ENCODE measurements at regions not wholly inside any gene's neighbourhood (a gene's known extent, or its start where the extent isn't known, plus 50 kb on each side); places are given as distances from the start of the nearest gene placed in this dataset.
A peak's percentile ranks its signal among the peaks of the same experiment; 100 is the strongest.

DNA sequence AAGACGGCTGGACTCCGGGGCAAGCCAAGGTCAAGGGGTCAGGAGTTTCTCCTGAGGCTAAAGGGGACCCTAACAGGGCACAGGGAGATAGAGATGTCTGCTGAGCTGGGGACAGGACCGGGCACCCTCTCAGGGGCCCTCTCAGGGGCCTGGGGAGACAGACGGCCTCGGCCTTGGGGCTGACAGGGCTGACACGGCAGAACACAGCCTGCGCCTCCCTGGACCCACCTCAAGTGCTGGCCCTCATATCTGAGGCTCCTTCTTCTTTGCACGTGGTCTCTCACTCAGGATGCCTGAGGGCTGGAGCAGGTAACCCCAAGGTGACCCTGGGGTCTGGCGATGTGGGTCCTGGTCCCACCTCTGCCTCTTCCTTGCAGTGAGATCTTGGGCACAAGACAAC, 186.9 kb upstream of the TNRC6C start:
- no peak for DNase-seq (ENCODE audit: low spot score)

DNA sequence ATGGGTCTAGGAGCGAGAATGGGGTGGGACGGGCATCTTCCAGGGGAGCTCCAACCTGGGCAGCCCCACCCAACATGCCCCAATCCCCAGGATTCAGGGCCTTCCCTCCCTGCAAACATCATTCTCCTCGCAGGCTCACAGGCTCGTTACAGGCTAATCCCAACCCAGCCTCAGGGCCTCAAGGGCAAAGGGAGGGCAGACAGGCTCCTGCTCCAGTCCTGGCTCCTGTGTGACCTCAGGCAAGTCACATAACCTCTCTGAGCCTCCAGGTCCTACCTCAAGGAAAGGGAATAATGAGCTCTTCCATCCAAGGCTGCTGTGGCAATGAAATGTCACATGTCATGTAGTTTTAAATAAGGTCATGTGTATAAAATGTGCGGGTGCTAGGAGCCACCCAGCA, 186.5 kb upstream of the TNRC6C start:
- DNase-seq (ENCODE audit: low spot score), result no peak

GRCh38 chr17:77772461-77772897, 186.0 kb upstream of the TNRC6C start:
- no peak for DNase-seq (ENCODE audit: low spot score)

DNA sequence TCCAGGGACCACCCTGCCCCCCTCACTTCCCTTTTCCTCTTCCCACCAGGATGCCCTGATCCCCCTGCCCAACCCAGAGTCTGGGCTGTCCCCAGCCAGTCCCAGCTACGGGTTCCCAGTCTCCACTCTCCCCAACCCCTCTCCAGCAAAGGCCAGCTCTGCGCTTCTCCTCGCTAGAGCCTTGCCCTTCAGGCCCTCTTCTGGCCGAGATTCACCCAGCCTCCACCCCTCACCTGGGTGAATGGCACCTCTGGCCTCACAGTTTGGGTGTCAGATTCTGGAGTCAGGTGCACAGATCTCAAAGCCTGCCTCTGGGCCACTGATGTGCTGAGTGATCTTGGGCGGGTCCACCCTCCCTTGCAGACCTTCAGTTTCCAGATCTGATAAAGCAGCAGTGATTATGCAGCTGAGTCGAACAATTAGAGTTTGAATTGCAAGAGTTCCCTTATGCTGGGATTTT, 185.6 kb upstream of the TNRC6C start:
- DNase-seq (ENCODE audit: low spot score), result no peak

GRCh38 chr17:77774182-77774581, 184.3 kb upstream of the TNRC6C start:
- no peak for DNase-seq (ENCODE audit: low spot score)

- peak; percentile 92 for DNase-seq (ENCODE audit: low spot score)
Observed at GRCh38 chr17:77778636-77779489, 179.6 kb upstream of the TNRC6C start.

- peak; percentile 37 for DNase-seq (ENCODE audit: low spot score)
Observed at GRCh38 chr17:77779711-77780539, 178.6 kb upstream of the TNRC6C start.

DNA sequence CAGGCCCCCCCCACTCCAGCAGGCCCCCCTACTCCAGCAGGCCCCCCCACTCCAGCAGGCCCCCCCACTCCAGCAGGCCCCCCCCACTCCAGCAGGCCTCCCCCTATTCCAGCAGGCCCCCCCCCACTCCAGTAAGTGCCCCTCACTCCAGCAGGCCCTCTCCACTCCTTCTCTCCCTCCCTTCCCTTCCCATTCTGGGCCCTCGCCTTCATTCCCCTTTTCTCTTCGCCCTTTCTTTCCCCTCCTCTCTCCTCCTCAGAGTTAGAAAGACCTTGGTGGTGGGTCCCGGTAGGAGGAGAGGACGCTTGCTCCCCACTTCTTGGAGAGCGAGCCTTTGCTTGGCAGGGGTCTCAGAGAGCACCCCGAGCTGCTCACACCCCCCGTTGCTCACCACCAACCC, 177.0 kb upstream of the TNRC6C start:
- no peak for DNase-seq (ENCODE audit: low spot score)

DNA sequence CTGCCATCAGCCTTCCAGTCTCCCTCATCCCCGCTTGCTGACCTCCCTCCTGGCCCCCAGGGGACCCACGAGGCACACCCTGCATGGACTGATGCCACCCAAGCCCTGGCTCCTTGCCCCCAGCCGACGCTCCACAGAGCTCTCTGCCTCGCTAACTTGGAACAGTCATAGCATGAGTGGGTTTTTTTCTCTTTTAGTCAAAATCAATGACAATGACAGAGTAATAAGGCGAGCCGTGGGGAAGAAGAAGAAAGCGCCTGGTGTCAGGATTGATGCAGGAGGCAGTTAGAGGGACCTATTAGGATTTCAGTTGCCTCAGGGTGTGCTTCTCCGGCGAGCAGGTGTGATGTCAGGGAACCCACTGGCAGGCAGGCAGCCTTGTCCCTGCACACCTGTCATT, 176.3 kb upstream of the TNRC6C start:
- DNase-seq (ENCODE audit: low spot score), result no peak

DNA sequence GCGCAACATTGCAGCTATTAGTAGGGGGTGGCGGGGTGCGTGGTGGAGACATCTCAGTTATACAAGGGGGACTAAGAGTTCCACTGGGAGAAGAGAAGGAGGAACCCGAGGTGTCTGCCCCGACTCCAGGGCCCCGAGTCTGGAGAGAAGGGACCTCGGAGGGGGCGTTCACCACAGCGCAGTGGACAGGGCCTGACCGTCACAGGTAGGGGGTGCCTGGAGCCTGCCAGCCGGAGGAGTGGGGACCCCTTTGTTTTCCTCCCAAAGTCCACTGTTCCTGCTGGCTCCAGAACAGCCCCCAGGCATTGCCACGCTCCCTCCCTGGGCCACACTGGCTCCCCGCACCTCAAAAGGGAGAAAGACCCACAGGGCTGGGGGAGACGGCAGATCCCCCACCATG, 175.9 kb upstream of the TNRC6C start:
- no peak for DNase-seq (ENCODE audit: low spot score)

- DNase-seq (ENCODE audit: low spot score), result no peak
Observed at GRCh38 chr17:77783991-77784820, 174.3 kb upstream of the TNRC6C start.

DNA sequence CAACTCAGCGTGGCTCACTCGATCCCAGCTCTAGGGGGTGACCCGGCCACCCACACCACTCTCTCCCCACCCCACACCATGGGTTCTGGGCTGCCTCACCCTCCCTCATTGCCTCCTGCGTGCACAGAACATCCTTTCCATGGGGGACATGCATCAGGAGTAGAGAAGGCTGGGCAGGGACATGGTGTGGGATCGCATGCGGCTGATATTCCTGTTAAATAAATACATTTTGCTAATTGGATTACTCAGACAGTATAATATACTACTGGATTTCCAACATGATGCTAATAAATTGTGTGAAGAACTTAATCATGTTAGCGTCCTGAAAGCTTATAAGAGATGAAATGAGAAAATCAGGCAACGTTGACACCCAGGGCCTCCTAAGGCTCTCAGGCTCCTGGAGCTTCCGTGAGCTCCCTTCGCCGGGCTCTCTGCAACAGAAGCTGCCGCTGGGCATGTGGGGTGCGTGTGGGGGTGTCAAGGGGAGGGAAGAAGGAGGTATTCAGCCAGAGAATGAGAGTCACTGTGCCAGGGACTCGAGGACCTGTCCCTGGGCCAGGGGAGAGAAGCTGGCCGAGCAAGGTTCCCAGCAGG, 173.1 kb upstream of the TNRC6C start:
- DNase-seq (ENCODE audit: low spot score), result no peak

DNA sequence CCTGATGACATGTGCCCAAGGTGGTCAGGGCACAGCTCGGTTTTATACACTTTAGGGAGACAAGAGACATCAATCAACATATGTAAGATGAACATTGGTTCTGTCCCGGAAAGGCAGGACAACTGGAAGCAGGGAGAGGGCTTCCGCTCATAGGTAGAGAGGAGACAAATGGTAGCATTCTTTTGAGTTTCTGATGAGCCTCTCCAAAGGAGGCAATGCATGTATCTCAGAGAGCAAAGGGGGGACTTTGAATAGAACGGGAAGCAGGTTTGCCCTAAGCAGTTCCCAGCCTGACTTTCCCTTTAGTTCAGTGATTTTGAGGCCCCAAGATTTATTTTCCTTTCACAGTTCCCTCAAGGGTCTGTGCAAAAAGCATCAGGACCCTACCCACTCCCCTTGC, 172.4 kb upstream of the TNRC6C start:
- DNase-seq (ENCODE audit: low spot score), result no peak

DNA sequence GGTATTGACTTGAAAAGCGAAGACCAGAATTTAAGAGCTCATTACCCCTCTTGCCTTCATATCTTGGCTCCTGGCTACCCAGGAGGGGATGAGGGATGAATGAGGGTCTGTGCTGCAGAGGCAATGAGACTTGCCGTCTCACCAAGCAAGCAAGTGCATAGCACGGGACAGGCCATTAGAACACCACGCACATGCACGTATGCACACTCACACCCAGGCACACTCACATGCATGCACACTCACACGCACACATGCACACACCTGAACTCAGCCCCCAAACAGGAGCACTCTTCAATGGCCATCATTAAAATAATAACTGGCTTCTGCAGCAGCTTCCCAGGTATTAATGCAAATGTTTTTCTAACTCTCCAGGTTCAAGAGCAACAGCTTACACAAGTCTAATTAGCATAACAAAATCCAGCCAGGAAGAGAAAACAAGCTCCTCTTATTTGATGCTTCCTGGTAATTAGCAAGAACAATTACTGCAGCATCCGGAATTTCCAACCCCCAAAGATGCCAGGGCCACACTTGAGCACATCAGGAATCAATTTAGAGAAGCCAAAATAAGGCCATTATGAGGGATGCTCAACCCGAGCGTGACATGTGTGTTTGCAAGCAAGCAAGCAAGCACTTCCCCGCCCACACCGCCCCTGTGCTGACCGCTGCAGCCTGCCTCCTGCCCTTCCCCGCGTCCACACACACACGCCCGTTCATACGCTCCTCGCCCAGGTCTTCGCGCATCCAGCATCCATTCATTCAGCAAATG, 171.6 kb upstream of the TNRC6C start:
- no peak for DNase-seq (ENCODE audit: low spot score)

GRCh38 chr17:77790143-77790829, 168.2 kb upstream of the TNRC6C start:
- no peak for DNase-seq (ENCODE audit: low spot score)

DNA sequence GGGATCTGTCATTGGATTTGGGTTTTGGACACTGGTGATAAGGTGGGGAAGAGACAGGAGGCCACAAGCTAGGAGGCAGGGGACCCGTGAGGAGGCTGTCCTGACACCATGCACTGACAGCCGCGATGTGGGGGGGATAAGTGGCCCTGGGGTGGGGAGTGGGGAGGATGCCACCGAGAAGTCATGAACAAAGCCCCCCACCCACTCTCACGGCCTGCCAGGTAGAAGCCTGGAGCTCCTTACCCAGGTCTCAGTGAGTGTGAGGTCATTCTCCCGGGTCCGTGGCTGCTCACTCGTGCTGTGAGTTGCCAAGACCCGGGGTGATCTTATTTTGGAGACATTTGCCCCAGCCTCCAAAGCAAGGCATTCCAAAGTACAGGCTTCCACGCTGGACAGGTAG, 165.9 kb upstream of the TNRC6C start:
- no peak for DNase-seq (ENCODE audit: low spot score)

- DNase-seq (ENCODE audit: low spot score), result no peak
Observed at GRCh38 chr17:77793146-77793970, 165.1 kb upstream of the TNRC6C start.

DNA sequence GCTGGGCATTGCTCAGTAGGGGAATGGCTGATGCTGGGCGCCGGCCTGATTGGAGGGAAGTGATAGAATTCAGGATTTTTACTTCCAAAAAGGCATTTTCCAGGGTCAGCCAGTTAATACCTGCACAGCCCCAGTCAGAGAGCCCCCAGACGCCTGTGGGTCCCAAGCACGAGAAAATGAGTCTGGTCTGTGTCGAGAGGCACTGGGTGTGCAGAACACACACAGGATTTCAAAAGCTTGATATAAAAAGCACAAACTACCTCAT, 164.6 kb upstream of the TNRC6C start:
- no peak for DNase-seq (ENCODE audit: low spot score)

DNA sequence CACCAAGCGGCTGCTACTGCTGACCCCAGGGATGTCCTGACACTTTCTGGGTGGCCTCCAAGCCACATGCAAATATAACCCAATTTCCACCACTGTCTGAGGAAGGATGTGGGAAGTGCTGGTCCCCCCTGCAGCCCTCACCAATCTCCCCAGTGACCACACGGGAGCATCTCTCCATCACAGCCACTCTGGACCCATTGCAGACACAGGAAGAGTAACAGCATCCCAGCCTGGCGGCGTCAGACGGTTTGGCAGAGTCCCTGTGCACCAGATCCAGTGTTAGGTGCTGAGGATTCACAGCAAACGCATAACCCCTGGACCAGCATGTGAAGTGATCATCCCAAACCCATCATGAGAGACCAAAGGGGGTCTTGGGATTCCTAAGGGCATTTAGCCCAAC, 163.7 kb upstream of the TNRC6C start:
- no peak for DNase-seq (ENCODE audit: low spot score)

GRCh38 chr17:77795685-77796084, 162.8 kb upstream of the TNRC6C start:
- no peak for DNase-seq (ENCODE audit: low spot score)
